IPS DF 6.9 (cell line): ENCODE measurements at regions not wholly inside any gene's neighbourhood (a gene's known extent, or its start where the extent isn't known, plus 50 kb on each side); places are given as distances from the start of the nearest gene placed in this dataset.

Experiments
- DNase-seq: peaks from one replicate; pipeline ENCODE4 v3.0.0-alpha.2; 2013; ENCODE audit warnings: low read depth, low spot score
- H3K27ac ChIP-seq: one replicate; pipeline ENCODE4 v1.5.1; 2013; ENCODE audit warnings: low read length, control low read depth
- H3K27me3 ChIP-seq: 2 replicates; pipeline ENCODE4 v1.6.1; 2013; ENCODE audit warnings: mild to moderate bottlenecking, low read length; ENCODE audit not compliant: control insufficient read depth, insufficient read depth
- H3K36me3 ChIP-seq: 2 replicates; pipeline ENCODE4 v1.6.1; 2013; ENCODE audit warnings: low read length; ENCODE audit not compliant: control insufficient read depth, insufficient read depth
- H3K4me1 ChIP-seq: 2 replicates; pipeline ENCODE4 v1.6.1; 2013; ENCODE audit warnings: low read length; ENCODE audit not compliant: control insufficient read depth, insufficient read depth
- H3K4me3 ChIP-seq: 2 replicates; pipeline ENCODE4 v1.5.1; 2013; ENCODE audit warnings: mild to moderate bottlenecking, low read length
- H3K9me3 ChIP-seq: 2 replicates; pipeline ENCODE4 v1.6.1; 2013; ENCODE audit warnings: low read length, inconsistent platforms; ENCODE audit not compliant: control insufficient read depth, insufficient read depth
- WGBS: extraction: QIAGEN DNeasy Blood & Tissue Kit; methylation state at CpG from one replicate; pipeline ENCODE4 v1.1.7; 2013; ENCODE audit warnings: mixed read lengths, missing lambda C conversion rate; ENCODE audit not compliant: insufficient read length, insufficient coverage; 5-methylcytosine and 5-hydroxymethylcytosine counted together

- Histone ChIP-seq H3K36me3 (no peaks in the 10 kb centered on the region), H3K27ac (no peak overlapping the region), H3K27me3 (no peaks in the 10 kb centered on the region), H3K4me1 (no peaks in the 10 kb centered on the region), H3K4me3 (no peak overlapping the region), H3K9me3 (no peaks in the 10 kb centered on the region)
- no CpG with 5 or more reads among the region's 2 CpGs for WGBS
- DNase-seq, result no peak
Observed at GRCh38 chr9:81080185-81080584, 609.2 kb downstream of the TLE1 start.

GRCh38 chr9:81079055-81079454 is 610.3 kb downstream of the TLE1 start:
- Histone ChIP-seq H3K36me3 (no peaks in the 10 kb centered on the region), H3K9me3 (no peaks in the 10 kb centered on the region), H3K27ac (no peak overlapping the region), H3K4me3 (no peak overlapping the region), H3K27me3 (no peaks in the 10 kb centered on the region), H3K4me1 (no peaks in the 10 kb centered on the region)
- no CpG with 5 or more reads among the region's 2 CpGs for WGBS
- no peak for DNase-seq

GRCh38 chr9:81078555-81078954 is 610.8 kb downstream of the TLE1 start:
- no peaks in the 10 kb centered on the region for H3K4me1 ChIP-seq
- no peak for DNase-seq
- no peaks in the 10 kb centered on the region for H3K27me3 ChIP-seq
- WGBS, result no CpG with 5 or more reads among the region's 3 CpGs
- H3K9me3 ChIP-seq, result no peaks in the 10 kb centered on the region
- H3K27ac ChIP-seq, result no peak overlapping the region
- no peaks in the 10 kb centered on the region for H3K36me3 ChIP-seq
- no peak overlapping the region for H3K4me3 ChIP-seq

- no peaks in the 10 kb centered on the region for H3K9me3 ChIP-seq
- H3K27ac ChIP-seq, result no peak overlapping the region
- no peaks in the 10 kb centered on the region for H3K36me3 ChIP-seq
- no peaks in the 10 kb centered on the region for H3K27me3 ChIP-seq
- H3K4me3 ChIP-seq, result no peak overlapping the region
- no peaks in the 10 kb centered on the region for H3K4me1 ChIP-seq
- no peak for DNase-seq
Observed at GRCh38 chr9:81077572-81077971, 611.8 kb downstream of the TLE1 start.

GRCh38 chr9:81076131-81076530 is 613.2 kb downstream of the TLE1 start:
- Histone ChIP-seq H3K36me3 (no peaks in the 10 kb centered on the region), H3K27me3 (no peaks in the 10 kb centered on the region), H3K9me3 (no peaks in the 10 kb centered on the region), H3K4me1 (no peaks in the 10 kb centered on the region), H3K4me3 (no peak overlapping the region), H3K27ac (no peak overlapping the region)
- DNase-seq, result no peak
- no CpG with 5 or more reads among the region's 2 CpGs for WGBS

GRCh38 chr9:81074221-81074620 is 615.1 kb downstream of the TLE1 start:
- WGBS, result no CpG with 5 or more reads among the region's 4 CpGs
- no peak for DNase-seq
- H3K4me1 ChIP-seq, result no peaks in the 10 kb centered on the region
- H3K4me3 ChIP-seq, result no peak overlapping the region
- no peaks in the 10 kb centered on the region for H3K36me3 ChIP-seq
- H3K27ac ChIP-seq, result no peak overlapping the region
- no peaks in the 10 kb centered on the region for H3K27me3 ChIP-seq
- H3K9me3 ChIP-seq, result no peaks in the 10 kb centered on the region

GRCh38 chr9:81073821-81074220 is 615.5 kb downstream of the TLE1 start:
- no CpG with 5 or more reads among the region's 4 CpGs for WGBS
- H3K9me3 ChIP-seq, result no peaks in the 10 kb centered on the region
- no peaks in the 10 kb centered on the region for H3K27me3 ChIP-seq
- no peak overlapping the region for H3K4me3 ChIP-seq
- H3K4me1 ChIP-seq, result no peaks in the 10 kb centered on the region
- no peaks in the 10 kb centered on the region for H3K36me3 ChIP-seq
- DNase-seq, result no peak
- no peak overlapping the region for H3K27ac ChIP-seq

GRCh38 chr9:81072758-81073157 is 616.6 kb downstream of the TLE1 start:
- no CpG with 5 or more reads among the region's 2 CpGs for WGBS
- H3K4me3 ChIP-seq, result no peak overlapping the region
- no peak overlapping the region for H3K27ac ChIP-seq
- no peaks in the 10 kb centered on the region for H3K36me3 ChIP-seq
- no peaks in the 10 kb centered on the region for H3K27me3 ChIP-seq
- H3K9me3 ChIP-seq, result no peaks in the 10 kb centered on the region
- no peak for DNase-seq
- no peaks in the 10 kb centered on the region for H3K4me1 ChIP-seq

- no peak overlapping the region for H3K27ac ChIP-seq
Observed at GRCh38 chr9:81071108-81071507, 618.2 kb downstream of the TLE1 start.

GRCh38 chr9:81070689-81071088 is 618.7 kb downstream of the TLE1 start:
- Histone ChIP-seq H3K9me3 (no peaks in the 10 kb centered on the region), H3K27me3 (no peaks in the 10 kb centered on the region), H3K36me3 (no peaks in the 10 kb centered on the region), H3K4me3 (no peak overlapping the region), H3K27ac (no peak overlapping the region), H3K4me1 (no peaks in the 10 kb centered on the region)
- no peak for DNase-seq
- 100% methylated on average over 1 of the region's 9 CpGs for WGBS

More at GRCh38 chr9:81071108-81071507, 618.2 kb downstream of the TLE1 start:
- Histone ChIP-seq H3K27me3 (no peaks in the 10 kb centered on the region), H3K36me3 (no peaks in the 10 kb centered on the region), H3K4me3 (no peak overlapping the region), H3K4me1 (no peaks in the 10 kb centered on the region), H3K9me3 (no peaks in the 10 kb centered on the region)
- no CpG with 5 or more reads among the region's 2 CpGs for WGBS
- no peak for DNase-seq

GRCh38 chr9:81069923-81070322 is 619.4 kb downstream of the TLE1 start:
- WGBS, result no CpG with 5 or more reads among the region's 4 CpGs
- H3K4me3 ChIP-seq, result no peak overlapping the region
- H3K27ac ChIP-seq, result no peak overlapping the region
- no peaks in the 10 kb centered on the region for H3K27me3 ChIP-seq
- no peaks in the 10 kb centered on the region for H3K4me1 ChIP-seq
- no peaks in the 10 kb centered on the region for H3K36me3 ChIP-seq
- H3K9me3 ChIP-seq, result no peaks in the 10 kb centered on the region
- DNase-seq, result no peak
